ENCODE measurements at regions not wholly inside any gene's neighbourhood (a gene's known extent, or its start where the extent isn't known, plus 50 kb on each side); places are given as distances from the start of the nearest gene placed in this dataset.

- TF ChIP-seq, protein P1, sequence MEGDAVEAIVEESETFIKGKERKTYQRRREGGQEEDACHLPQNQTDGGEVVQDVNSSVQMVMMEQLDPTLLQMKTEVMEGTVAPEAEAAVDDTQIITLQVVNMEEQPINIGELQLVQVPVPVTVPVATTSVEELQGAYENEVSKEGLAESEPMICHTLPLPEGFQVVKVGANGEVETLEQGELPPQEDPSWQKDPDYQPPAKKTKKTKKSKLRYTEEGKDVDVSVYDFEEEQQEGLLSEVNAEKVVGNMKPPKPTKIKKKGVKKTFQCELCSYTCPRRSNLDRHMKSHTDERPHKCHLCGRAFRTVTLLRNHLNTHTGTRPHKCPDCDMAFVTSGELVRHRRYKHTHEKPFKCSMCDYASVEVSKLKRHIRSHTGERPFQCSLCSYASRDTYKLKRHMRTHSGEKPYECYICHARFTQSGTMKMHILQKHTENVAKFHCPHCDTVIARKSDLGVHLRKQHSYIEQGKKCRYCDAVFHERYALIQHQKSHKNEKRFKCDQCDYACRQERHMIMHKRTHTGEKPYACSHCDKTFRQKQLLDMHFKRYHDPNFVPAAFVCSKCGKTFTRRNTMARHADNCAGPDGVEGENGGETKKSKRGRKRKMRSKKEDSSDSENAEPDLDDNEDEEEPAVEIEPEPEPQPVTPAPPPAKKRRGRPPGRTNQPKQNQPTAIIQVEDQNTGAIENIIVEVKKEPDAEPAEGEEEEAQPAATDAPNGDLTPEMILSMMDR (IDR thresholded peaks at IDR 0.05): no peak
- TF ChIP-seq POLR2A (IDR thresholded peaks at IDR 0.05): no peak
- no peak for TF ChIP-seq POLR2AphosphoS5 (IDR thresholded peaks at IDR 0.05)
Observed at GRCh38 chr11:130691581-130691980, 224.7 kb downstream of the SNX19 start.
